ENCODE measurements at regions not wholly inside any gene's neighbourhood (a gene's known extent, or its start where the extent isn't known, plus 50 kb on each side); places are given as distances from the start of the nearest gene placed in this dataset.

DNA sequence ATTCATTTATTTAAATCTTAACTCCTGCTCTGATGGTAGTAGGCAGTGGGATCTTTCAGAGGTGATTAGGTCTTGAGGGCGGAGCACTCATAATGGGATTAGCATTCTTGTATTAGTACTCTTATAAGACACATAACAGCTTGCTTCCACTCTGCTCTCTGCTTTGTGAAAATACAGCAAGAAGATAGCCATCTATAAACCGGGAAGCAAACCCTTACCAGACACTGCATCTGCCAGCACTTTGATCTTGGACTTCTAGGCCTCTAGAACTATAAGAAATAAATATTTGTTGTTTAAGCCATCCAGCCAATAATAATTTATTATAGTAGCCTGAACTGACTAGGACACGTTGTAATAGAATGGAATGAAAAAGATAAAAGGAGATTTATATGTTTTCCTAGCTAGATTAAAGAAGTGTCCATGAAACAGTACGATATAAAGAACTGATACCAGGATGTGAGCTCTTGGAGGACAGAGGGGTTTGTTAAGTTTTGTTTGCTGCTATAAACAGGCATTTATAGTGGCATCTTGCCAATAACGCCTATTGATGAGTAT lies 869.9 kb downstream of the MRPL39 start:
- no peak for DNase-seq

DNA sequence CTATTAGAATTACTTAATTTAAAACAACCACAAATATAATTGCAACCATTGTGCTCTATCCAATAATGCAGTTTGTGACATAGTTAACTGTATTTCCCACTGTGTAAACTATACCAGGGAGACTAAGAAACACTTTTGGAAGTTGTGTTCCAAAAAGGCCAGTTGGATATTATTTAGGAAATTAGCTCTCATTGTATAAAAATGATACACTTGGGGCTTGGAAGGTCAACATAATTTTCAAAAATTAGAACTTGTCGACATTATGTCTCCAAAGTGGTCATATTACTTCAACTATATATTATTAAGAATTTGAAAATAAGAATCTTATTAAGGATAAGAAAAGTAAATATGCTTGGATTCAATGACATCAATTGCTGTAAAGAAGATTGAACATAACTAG lies 876.6 kb downstream of the MRPL39 start:
- peak in 1 of 3 donors; percentile 26 for DNase-seq

GRCh38 chr21:24729568-24729967 lies 877.7 kb downstream of the MRPL39 start:
- no peak for DNase-seq

DNA sequence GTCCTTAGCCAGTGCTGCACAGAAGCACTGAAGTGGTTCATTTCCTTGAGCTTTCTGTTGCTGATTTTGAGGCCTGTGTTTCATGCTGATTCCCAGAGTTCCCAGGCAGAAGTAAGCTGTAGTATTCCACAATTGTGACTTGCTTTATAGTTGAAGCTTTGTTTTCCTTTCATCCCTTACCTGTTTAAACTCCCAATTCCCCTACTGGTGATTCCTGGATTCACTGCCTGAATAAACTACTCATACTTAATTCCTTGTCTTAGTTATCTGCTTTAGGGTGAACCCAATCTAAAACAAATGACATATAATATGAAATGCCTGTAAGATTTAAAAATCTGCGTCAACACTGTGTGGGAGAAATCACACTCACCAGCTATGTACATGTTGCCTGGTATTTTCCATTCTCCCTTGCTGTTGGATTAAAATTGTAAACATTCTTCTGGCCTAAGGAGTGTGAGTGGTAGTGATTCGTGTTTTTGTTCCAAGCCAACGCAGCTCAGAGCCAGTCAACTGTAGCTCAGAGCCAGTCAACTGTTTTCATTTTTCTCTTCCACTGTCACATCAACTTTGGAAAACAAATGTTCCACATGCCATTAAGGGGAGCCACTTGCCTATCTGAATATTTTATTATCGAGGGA lies 879.4 kb downstream of the MRPL39 start:
- no peak for DNase-seq

- peak; percentile 51 to 80 (median 52) for DNase-seq
These were observed 890.9 kb downstream of the MRPL39 start for GRCh38 chr21:24716281-24716918.

DNA sequence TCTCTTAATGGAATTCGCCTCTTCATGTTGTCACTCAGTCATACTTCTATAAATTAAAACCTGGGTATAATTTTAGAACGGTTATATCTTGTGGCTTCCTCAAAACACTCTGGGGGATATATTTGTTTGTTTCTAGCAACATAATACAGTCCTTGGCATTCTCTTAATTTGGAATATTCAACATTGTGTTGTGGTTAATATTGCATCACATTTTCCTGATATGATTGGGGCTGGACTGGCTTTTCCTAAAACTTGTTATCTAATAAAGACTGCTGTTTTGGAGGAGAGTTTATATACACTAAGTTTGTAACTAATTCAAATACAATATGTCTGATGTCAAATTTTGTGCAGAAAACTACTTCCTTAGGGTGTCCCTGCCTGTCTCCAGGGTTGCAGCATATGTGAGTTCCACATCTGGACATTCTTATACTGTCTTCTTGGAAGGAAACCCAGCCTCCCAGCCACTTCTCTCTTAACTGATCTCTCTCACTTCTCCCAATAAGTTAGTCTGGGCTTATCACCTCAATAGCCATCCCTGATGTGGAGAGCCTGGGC lies 892.6 kb downstream of the MRPL39 start:
- DNase-seq = peak in 1 of 3 donors; percentile 55

DNA sequence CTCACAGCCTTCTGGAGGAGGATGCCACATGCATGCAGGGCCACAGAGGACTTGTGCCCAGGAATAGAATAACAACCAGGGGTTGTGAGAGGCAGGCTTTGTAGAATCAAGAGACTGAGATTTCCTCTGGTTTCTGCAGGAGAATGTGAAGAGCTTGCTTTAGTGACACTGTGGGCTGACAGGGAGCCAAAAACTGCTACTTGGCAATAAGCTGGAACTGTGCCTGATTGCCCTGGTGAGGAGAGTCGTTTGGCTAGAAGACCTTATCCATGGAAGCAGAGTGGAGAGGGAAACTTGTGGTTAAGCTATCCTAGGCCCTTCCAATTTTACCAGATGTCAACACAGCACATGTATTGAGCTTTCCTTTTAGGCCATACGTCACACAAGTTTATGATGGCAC lies 902.1 kb downstream of the MRPL39 start:
- no peak for DNase-seq

- DNase-seq = no peak
These were observed 913.5 kb downstream of the MRPL39 start for GRCh38 chr21:24693779-24694178.

DNA sequence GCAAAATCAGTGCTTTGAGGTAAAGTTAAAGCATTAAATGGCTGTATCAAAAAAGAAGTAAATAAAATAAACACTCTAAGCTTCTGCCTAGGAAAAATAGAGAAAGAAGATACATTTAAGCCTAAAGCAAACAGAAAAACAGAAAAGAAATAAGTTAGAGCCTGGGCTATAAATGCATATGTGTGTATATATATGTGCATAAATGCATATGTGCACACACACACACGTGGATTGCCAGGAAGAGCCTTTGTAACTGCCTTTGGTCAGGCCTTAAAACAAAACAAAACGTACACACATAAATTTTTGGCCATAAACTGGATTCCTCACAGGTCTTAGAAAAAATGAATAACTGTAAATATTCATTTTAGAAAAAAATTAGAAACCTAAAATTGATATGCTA lies 925.8 kb downstream of the MRPL39 start:
- no peak for DNase-seq

GRCh38 chr21:24671901-24672300 lies 935.4 kb downstream of the MRPL39 start:
- DNase-seq = no peak

- DNase-seq = peak in 2 of 3 donors; percentile 7 to 12
These were observed 948.4 kb downstream of the MRPL39 start for GRCh38 chr21:24658926-24659325.

DNA sequence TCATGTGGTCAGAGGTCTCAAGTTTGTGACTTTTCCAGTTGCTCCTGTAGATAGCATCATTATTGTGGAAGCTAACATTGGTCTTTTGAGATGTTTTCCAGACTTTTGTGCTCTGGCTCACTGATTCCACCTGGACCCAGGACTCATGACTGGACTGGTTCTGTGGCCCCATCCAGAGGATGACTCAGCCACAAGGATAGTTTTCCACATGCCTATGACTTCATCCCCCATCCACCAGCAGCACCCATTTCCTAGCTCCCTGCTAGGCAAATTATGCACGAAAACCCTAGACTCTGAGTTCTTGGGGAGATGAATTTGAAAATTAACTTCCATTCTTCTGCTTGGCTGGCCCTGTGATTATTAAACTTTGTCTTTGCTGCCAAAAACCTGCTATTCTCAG lies 949.3 kb downstream of the MRPL39 start:
- no peak for DNase-seq

DNA sequence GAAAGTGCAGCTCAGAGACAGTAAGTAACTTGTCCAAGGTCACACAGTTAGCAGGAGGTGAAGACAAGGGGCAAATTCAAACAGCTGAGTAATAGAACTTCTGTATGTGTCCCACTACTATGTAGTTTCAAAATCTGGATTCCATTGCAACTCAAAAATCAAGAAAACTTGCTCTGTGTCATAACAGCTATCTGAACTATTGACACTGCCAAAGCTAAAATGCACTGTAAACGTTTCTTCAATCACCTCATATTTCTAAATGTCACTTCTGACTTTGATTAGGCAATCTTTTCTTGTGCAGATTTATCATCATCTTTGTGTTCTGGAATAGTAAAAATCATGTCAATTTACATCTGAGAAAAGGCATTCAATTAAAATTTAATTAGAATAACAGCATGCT lies 957.6 kb downstream of the MRPL39 start:
- no peak for DNase-seq

- peak in 2 of 3 donors; percentile 12 to 64 for DNase-seq
These were observed 970.6 kb downstream of the MRPL39 start for GRCh38 chr21:24636696-24637095.

DNA sequence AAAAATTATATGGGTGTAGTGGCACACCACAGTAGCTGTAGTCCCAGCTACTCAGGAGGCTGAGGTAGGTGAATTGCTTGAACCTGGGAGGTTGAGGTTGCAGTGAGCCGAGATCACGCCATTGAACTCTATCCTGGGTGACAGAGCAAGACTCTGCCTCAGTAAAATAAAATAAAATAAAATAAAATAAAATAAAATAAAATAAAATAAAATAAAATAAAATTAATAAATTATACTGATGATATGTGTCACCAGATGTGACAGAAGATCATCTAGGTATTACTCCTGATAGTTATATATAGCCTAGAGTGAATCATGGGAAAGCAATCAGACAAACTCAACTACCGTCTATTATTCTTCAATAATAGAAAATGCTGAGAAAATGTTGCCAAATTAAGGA lies 972.5 kb downstream of the MRPL39 start:
- no peak for DNase-seq

DNA sequence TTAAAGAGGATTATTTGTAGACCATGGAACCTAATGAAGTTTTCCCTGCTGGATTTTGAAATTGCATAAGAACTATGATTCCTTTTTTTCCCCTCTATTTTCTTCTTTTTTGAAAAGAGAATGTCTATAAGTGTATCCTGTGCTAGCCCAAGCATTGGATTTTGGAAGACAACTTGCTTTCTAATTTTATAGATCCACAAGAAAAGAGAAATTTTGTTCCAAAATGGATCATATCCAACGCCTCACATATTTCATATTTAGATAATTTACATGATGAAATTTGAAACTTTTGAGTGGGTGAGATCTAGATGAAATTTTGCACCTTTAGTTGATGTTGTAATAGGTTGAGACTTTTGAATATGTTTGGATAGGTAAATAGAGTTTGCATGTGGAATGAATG lies 978.7 kb downstream of the MRPL39 start:
- no peak for DNase-seq

- peak; percentile 51 to 82 (median 58) for DNase-seq
These were observed 979.2 kb downstream of the MRPL39 start for GRCh38 chr21:24628046-24628445.

GRCh38 chr21:24617819-24618218 lies 989.5 kb downstream of the MRPL39 start:
- peak in 1 of 3 donors; percentile 14 for DNase-seq

DNA sequence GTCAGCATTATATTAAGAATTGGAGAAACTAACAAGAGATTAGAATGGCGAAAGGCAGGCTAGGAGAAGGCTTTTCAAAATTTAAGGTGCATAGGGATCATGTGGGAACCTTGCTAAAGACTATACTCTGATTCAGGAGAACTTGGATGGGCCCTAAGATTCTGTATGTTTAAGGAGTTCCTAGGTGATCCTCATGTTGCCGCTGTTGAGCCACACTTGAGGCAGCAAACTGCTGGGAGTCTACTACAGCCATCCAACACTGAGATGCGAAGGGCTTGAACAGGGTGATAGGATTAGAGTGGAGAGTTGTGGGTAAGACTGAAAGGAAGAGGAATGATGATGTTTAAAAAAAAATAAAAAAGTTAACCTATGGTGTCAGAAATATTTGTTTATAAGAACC lies 1013.2 kb downstream of the MRPL39 start:
- no peak for DNase-seq

- DNase-seq = peak in 2 of 3 donors; percentile 14 to 20
These were observed 1017.0 kb downstream of the MRPL39 start for GRCh38 chr21:24590261-24590660.

- DNase-seq = no peak
These were observed 1023.8 kb downstream of the MRPL39 start for GRCh38 chr21:24583473-24583872.

GRCh38 chr21:24577301-24577700 lies 1030.0 kb downstream of the MRPL39 start:
- DNase-seq = peak in 2 of 3 donors; percentile 8 to 25

GRCh38 chr21:24561291-24561690 lies 1046.0 kb downstream of the MRPL39 start:
- DNase-seq = no peak

Measured in muscle of back (tissue), 3 donors.